ENCODE measurements at regions not wholly inside any gene's neighbourhood (a gene's known extent, or its start where the extent isn't known, plus 50 kb on each side); places are given as distances from the start of the nearest gene placed in this dataset.
"Not testable (repeated sequence)": the region's sequence is repeated elsewhere in the genome, so short reads cannot be mapped to it uniquely, and the experiment has no call there.

DNA sequence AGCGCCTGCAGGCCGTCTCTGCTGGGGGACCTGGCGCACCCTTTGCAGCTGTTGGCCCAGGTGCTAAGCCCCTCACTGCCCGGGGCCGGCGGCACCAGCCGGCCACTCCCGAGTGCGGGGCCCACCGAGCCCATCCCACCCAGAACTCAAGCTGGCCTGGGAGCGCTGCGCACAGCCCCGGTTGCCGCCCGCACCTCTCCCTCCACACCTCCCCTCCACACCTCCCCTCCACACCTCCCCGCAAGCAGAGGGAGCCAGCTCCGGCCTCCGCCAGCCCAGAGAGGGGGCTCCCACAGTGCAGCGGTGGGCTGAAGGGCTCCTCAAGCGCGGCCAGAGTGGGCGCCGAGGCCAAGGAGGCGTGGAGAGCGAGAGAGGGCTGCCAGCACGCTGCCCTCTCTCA, 177.8 kb upstream of the KAZN start:
- DNase-seq (ENCODE audit: low read depth in 6 of 9, low spot score in 9 of 9) = no peak
- no peak overlapping the region for H3K4me3 ChIP-seq (ENCODE audit: low read length in 2 of 2)
- no peaks in the 10 kb centered on the region for H3K4me1 ChIP-seq (ENCODE audit: control insufficient read depth in 2 of 2, insufficient read depth in 2 of 2, low read length in 2 of 2)
- 97% methylated on average over 26 of the region's 26 CpGs for WGBS
- H3K27ac ChIP-seq (ENCODE audit: low read depth in 1 of 2, low read length in 1 of 2) = no peak overlapping the region
- H3K27me3 ChIP-seq (ENCODE audit: control insufficient read depth in 2 of 2, insufficient read depth in 1 of 2, low read length in 1 of 2) = no peaks in the 10 kb centered on the region
- H3K9me3 ChIP-seq (ENCODE audit: control insufficient read depth in 2 of 2, insufficient read depth in 1 of 2, low read length in 1 of 2) = no peaks in the 10 kb centered on the region
- H3K36me3 ChIP-seq (ENCODE audit: control insufficient read depth in 2 of 2, insufficient read depth in 2 of 2, low read length in 1 of 2) = no peaks in the 10 kb centered on the region

DNA sequence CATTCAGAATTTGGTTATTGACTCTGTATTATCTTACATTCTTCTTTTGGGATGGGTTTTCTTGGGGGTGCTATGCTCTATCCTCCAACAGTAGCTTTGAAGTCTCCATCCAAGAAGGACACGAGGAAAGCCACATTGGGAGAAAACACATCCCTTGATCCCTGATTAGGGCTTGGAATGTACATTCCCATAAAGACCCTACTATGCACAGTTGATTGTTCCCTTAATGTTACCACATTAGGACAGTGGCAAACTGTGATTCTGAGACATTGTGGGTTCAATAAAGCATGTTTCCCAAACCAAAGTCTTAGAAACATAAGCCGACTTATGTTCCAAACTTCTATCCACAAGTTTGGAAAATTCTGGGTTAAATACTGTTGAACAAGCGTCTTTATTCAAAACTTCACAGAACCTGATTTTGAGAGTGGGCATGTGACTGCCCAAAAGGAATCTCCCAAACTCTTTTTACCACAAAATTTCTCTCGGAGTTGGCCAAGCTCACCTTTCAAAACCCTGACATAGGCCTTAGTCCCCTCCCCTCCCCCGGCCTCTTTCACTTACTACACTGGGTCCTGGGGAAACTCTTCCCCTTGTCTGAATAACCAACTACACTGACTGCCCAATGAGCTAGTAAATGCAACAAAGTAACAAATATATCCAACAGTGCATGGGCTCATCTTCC, 177.0 kb upstream of the KAZN start:
- 95% methylated on average over 5 of the region's 5 CpGs for WGBS
- no peaks in the 10 kb centered on the region for H3K36me3 ChIP-seq (ENCODE audit: control insufficient read depth in 2 of 2, insufficient read depth in 2 of 2, low read length in 1 of 2)
- no peak for DNase-seq (ENCODE audit: low read depth in 6 of 9, low spot score in 9 of 9)
- H3K27me3 ChIP-seq (ENCODE audit: control insufficient read depth in 2 of 2, insufficient read depth in 1 of 2, low read length in 1 of 2) = no peaks in the 10 kb centered on the region
- H3K9me3 ChIP-seq (ENCODE audit: control insufficient read depth in 2 of 2, insufficient read depth in 1 of 2, low read length in 1 of 2) = no peaks in the 10 kb centered on the region
- H3K4me3 ChIP-seq (ENCODE audit: low read length in 2 of 2) = no peak overlapping the region
- H3K27ac ChIP-seq (ENCODE audit: low read depth in 1 of 2, low read length in 1 of 2) = no peak overlapping the region
- H3K4me1 ChIP-seq (ENCODE audit: control insufficient read depth in 2 of 2, insufficient read depth in 2 of 2, low read length in 2 of 2) = no peaks in the 10 kb centered on the region

DNA sequence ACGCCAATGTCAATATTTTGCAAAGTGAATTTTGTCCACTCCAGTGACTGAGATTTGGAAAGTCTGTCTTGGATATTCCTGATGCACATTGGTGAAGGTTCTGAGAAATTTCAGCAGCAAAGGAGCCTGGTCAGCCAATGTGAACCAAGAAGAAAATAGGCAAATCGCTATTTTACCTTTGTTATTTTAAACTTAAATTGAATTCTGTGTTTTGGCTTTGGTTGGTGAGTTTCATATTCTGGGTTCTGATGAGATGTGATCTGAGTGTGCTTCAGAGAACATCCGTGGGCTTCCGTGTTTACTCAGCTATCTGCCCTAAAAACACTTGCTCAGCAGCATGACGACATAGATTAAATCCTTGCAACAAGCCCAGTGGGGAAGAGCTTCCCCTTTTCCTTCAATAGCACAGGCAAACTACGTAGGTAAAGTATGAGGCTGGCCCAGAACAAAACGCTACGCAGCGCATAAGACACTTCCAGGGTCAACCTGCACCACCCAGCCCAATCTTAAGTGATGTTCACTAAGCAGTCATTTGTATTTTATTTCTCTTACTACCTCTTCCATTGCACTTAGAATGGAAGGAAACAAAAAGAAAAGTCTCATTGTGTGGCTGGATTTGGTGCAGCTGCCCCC, 176.4 kb upstream of the KAZN start:
- Histone ChIP-seq H3K27me3 (ENCODE audit: control insufficient read depth in 2 of 2, insufficient read depth in 1 of 2, low read length in 1 of 2) (no peaks in the 10 kb centered on the region), H3K27ac (ENCODE audit: low read depth in 1 of 2, low read length in 1 of 2) (no peak overlapping the region), H3K4me1 (ENCODE audit: control insufficient read depth in 2 of 2, insufficient read depth in 2 of 2, low read length in 2 of 2) (no peaks in the 10 kb centered on the region), H3K4me3 (ENCODE audit: low read length in 2 of 2) (no peak overlapping the region), H3K36me3 (ENCODE audit: control insufficient read depth in 2 of 2, insufficient read depth in 2 of 2, low read length in 1 of 2) (no peaks in the 10 kb centered on the region), H3K9me3 (ENCODE audit: control insufficient read depth in 2 of 2, insufficient read depth in 1 of 2, low read length in 1 of 2) (no peaks in the 10 kb centered on the region)
- WGBS = 80% methylated on average over 9 of the region's 9 CpGs
- no peak for DNase-seq (ENCODE audit: low read depth in 6 of 9, low spot score in 9 of 9)

DNA sequence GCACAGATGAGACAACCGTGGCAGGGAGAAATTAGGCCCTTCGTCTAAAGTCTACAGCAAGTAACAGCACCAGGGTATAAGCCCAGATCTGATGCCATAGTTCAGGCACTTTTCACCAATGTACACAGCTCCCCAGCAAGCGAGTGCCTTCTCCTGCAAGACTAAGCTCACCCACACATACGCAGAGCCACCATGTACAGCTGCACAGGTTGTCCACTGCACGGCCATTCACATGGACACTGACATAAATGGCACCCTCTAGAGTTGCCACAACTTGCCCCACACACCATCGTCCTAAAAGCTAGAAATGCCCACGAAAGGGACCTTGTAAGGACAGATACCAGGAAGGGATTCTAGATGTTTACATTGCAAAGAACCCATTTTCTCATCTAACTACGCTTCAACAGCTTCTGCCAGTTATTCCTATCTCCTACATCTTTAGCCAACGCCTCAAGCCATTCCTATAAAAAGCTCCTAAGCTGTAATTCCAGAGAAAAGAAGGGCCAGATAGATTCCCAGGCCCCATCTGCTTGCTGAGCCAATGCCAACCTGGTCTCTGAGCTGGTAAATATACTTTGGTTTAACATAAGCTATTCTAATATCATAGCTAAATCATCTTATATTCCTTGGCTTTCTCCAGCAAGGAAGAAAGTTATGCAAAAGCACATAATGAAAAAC, 174.0 kb upstream of the KAZN start:
- H3K27ac ChIP-seq (ENCODE audit: low read depth in 1 of 2, low read length in 1 of 2) = no peak overlapping the region
- 93% methylated on average over 9 of the region's 9 CpGs for WGBS
- no peak for DNase-seq (ENCODE audit: low read depth in 6 of 9, low spot score in 9 of 9)
- no peaks in the 10 kb centered on the region for H3K4me1 ChIP-seq (ENCODE audit: control insufficient read depth in 2 of 2, insufficient read depth in 2 of 2, low read length in 2 of 2)
- no peaks in the 10 kb centered on the region for H3K27me3 ChIP-seq (ENCODE audit: control insufficient read depth in 2 of 2, insufficient read depth in 1 of 2, low read length in 1 of 2)
- no peaks in the 10 kb centered on the region for H3K36me3 ChIP-seq (ENCODE audit: control insufficient read depth in 2 of 2, insufficient read depth in 2 of 2, low read length in 1 of 2)
- H3K4me3 ChIP-seq (ENCODE audit: low read length in 2 of 2) = no peak overlapping the region
- H3K9me3 ChIP-seq (ENCODE audit: control insufficient read depth in 2 of 2, insufficient read depth in 1 of 2, low read length in 1 of 2) = no peaks in the 10 kb centered on the region

DNA sequence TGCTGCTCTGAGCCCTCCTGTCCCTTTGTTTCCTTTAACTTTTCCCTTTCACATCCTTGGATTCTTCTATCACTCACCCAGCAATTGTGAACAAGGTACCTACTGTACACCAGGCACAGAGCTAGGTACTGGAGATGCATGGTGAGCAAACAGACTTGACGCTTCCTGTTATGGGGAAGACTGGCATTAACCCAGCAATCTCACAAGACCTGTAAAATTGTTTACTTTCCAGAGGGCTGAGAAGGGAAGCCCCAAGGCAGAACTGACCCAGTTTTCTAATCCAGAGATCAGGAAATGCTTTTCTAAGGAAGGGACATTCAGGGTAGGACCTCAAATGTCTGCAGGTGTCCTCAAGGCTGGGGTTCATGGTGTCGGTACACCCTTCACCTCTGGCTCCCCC, 171.6 kb upstream of the KAZN start:
- no peak for DNase-seq (ENCODE audit: low read depth in 6 of 9, low spot score in 9 of 9)
- H3K4me1 ChIP-seq (ENCODE audit: control insufficient read depth in 2 of 2, insufficient read depth in 2 of 2, low read length in 2 of 2) = no peaks in the 10 kb centered on the region
- no peak overlapping the region for H3K27ac ChIP-seq (ENCODE audit: low read depth in 1 of 2, low read length in 1 of 2)
- no peak overlapping the region for H3K4me3 ChIP-seq (ENCODE audit: low read length in 2 of 2)
- 97% methylated on average over 2 of the region's 2 CpGs for WGBS
- H3K36me3 ChIP-seq (ENCODE audit: control insufficient read depth in 2 of 2, insufficient read depth in 2 of 2, low read length in 1 of 2) = no peaks in the 10 kb centered on the region
- H3K27me3 ChIP-seq (ENCODE audit: control insufficient read depth in 2 of 2, insufficient read depth in 1 of 2, low read length in 1 of 2) = no peaks in the 10 kb centered on the region
- no peaks in the 10 kb centered on the region for H3K9me3 ChIP-seq (ENCODE audit: control insufficient read depth in 2 of 2, insufficient read depth in 1 of 2, low read length in 1 of 2)

DNA sequence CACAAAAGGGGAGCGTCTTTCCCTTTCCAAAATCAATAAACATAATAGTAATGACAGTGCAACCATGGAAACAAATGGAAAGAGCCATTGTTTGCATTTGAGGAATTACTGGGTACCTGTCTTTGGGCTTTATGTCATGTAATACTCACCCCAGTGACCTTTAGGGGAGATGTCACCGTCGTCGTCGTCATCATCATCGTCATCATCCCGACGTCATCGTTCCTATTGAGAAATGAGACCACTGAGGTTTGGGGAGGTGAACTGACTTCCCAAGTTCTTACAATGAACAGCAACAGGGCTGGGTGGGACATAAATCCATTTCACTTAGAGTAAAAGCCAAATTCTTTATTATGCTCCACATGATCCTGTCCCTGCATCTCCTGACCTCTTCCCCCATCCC, 168.9 kb upstream of the KAZN start:
- Histone ChIP-seq H3K27ac (ENCODE audit: low read depth in 1 of 2, low read length in 1 of 2) (no peak overlapping the region), H3K36me3 (ENCODE audit: control insufficient read depth in 2 of 2, insufficient read depth in 2 of 2, low read length in 1 of 2) (no peaks in the 10 kb centered on the region), H3K9me3 (ENCODE audit: control insufficient read depth in 2 of 2, insufficient read depth in 1 of 2, low read length in 1 of 2) (no peaks in the 10 kb centered on the region), H3K27me3 (ENCODE audit: control insufficient read depth in 2 of 2, insufficient read depth in 1 of 2, low read length in 1 of 2) (no peaks in the 10 kb centered on the region), H3K4me3 (ENCODE audit: low read length in 2 of 2) (no peak overlapping the region), H3K4me1 (ENCODE audit: control insufficient read depth in 2 of 2, insufficient read depth in 2 of 2, low read length in 2 of 2) (no peaks in the 10 kb centered on the region)
- no peak for DNase-seq (ENCODE audit: low read depth in 6 of 9, low spot score in 9 of 9)
- 97% methylated on average over 9 of the region's 9 CpGs for WGBS

DNA sequence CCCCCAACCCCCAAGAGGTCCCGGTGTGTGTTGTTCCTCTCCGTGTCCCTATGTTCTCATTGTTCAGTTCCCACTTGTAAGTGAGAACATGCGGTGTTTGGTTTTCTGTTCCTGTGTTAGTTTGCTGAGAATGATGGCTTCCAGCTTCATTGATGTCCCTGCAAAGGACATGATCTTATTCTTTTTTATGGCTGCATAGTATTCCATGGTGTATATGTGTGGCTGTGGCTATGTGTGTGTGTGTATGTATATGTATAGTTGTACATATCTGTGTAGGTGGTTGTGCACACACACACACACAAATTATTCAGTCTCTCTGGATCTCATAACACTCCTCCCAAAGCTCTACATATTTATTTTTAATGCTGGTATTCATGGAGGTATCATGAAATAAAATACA, 165.8 kb upstream of the KAZN start:
- H3K9me3 ChIP-seq (ENCODE audit: control insufficient read depth in 2 of 2, insufficient read depth in 1 of 2, low read length in 1 of 2); H3K27ac ChIP-seq (ENCODE audit: low read depth in 1 of 2, low read length in 1 of 2); DNase-seq (ENCODE audit: low read depth in 6 of 9, low spot score in 9 of 9); H3K4me3 ChIP-seq (ENCODE audit: low read length in 2 of 2); H3K27me3 ChIP-seq (ENCODE audit: control insufficient read depth in 2 of 2, insufficient read depth in 1 of 2, low read length in 1 of 2); H3K4me1 ChIP-seq (ENCODE audit: control insufficient read depth in 2 of 2, insufficient read depth in 2 of 2, low read length in 2 of 2); H3K36me3 ChIP-seq (ENCODE audit: control insufficient read depth in 2 of 2, insufficient read depth in 2 of 2, low read length in 1 of 2): not testable (repeated sequence)
- 98% methylated on average over 3 of the region's 3 CpGs for WGBS

DNA sequence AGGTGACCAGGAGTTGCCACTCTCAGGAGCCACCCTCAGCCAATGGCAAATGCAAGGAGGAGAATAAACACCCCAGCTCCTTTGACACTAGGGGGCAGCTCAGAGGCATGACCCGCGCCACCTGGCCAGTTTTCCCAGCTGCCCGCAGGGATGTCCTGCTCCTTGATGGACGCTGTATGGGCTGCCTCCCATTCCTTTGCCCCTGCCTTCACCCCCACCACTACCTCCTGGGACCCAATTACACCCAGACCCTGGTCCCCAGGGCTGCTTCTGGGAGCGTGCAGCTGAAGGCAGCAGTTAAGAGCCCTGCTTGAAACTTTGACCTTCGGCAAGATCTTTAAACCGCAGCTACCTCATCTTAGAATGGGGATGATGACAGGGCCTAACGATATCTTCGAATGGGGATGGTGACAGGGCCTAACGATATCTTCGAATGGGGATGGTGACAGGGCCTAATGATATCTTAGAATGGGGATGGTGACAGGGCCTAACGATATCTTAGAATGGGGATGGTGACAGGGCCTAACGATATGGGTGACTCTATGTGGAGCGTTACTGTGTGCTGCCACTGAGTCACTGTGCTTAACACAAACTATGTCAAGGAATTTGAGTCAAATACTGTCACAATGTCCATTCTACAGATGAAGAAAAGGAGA, 163.0 kb upstream of the KAZN start:
- H3K27me3 ChIP-seq (ENCODE audit: control insufficient read depth in 2 of 2, insufficient read depth in 1 of 2, low read length in 1 of 2) = no peaks in the 10 kb centered on the region
- WGBS = 89% methylated on average over 14 of the region's 14 CpGs
- no peak for DNase-seq (ENCODE audit: low read depth in 6 of 9, low spot score in 9 of 9)
- H3K27ac ChIP-seq (ENCODE audit: low read depth in 1 of 2, low read length in 1 of 2) = no peak overlapping the region
- no peak overlapping the region for H3K4me3 ChIP-seq (ENCODE audit: low read length in 2 of 2)
- H3K9me3 ChIP-seq (ENCODE audit: control insufficient read depth in 2 of 2, insufficient read depth in 1 of 2, low read length in 1 of 2) = no peaks in the 10 kb centered on the region
- no peaks in the 10 kb centered on the region for H3K4me1 ChIP-seq (ENCODE audit: control insufficient read depth in 2 of 2, insufficient read depth in 2 of 2, low read length in 2 of 2)
- H3K36me3 ChIP-seq (ENCODE audit: control insufficient read depth in 2 of 2, insufficient read depth in 2 of 2, low read length in 1 of 2) = no peaks in the 10 kb centered on the region

DNA sequence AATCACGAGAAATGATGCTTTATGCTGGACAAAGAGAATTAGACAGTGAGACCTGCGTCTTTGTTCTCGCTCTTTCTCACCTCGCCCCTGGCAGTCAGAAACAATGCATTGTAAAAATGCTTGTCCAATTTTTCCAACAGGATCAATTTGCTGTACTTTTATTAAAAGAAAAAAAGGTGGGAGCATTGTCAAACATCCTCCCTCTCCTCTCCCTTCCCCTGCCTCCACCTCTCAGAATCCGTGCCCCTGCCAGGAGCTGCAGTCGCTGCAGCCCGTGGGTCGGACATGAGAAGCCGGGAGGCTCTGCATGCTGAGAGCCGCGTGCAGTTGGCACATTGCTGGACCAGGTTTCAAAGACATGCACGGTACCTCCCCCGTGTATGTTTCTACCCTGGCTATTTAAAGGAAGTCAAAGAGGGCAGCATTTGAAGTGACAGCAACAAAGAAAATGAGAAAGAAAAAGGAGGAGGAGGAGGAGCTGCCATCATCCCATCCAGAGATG, 161.0 kb upstream of the KAZN start:
- DNase-seq (ENCODE audit: low read depth in 6 of 9, low spot score in 9 of 9) = no peak
- H3K27ac ChIP-seq (ENCODE audit: low read depth in 1 of 2, low read length in 1 of 2) = no peak overlapping the region
- H3K27me3 ChIP-seq (ENCODE audit: control insufficient read depth in 2 of 2, insufficient read depth in 1 of 2, low read length in 1 of 2) = peaks cover 0 to 2% of the 10 kb centered on the region in 2 donors
- 80% methylated on average over 13 of the region's 13 CpGs for WGBS
- H3K4me3 ChIP-seq (ENCODE audit: low read length in 2 of 2) = no peak overlapping the region
- H3K36me3 ChIP-seq (ENCODE audit: control insufficient read depth in 2 of 2, insufficient read depth in 2 of 2, low read length in 1 of 2) = no peaks in the 10 kb centered on the region
- H3K4me1 ChIP-seq (ENCODE audit: control insufficient read depth in 2 of 2, insufficient read depth in 2 of 2, low read length in 2 of 2) = no peaks in the 10 kb centered on the region
- no peaks in the 10 kb centered on the region for H3K9me3 ChIP-seq (ENCODE audit: control insufficient read depth in 2 of 2, insufficient read depth in 1 of 2, low read length in 1 of 2)
